ENCODE measurements at regions not wholly inside any gene's neighbourhood (a gene's known extent, or its start where the extent isn't known, plus 50 kb on each side); places are given as distances from the start of the nearest gene placed in this dataset.

GRCh38 chr2:66034467-66034866 lies 400.5 kb upstream of the MEIS1 start:
- Mint-ChIP-seq H3K4me1 (peaks cover 5% of the 10 kb centered on the region), H3K36me3 (ENCODE audit: low read depth) (no peaks in the 10 kb centered on the region), H3K27ac (ENCODE audit: unreplicated experiment) (no peak overlapping the region), H3K27me3 (ENCODE audit: low read depth) (no peaks in the 10 kb centered on the region), H3K4me3 (no peak overlapping the region), H3K9me3 (no peaks in the 10 kb centered on the region)
- TF ChIP-seq CTCF (conservative IDR thresholded peaks at IDR 0.05), result no peak
- DNase-seq (ENCODE audit: low read depth, low spot score), result no peak

GRCh38 chr2:66032226-66032775 lies 402.6 kb upstream of the MEIS1 start:
- no peaks in the 10 kb centered on the region for H3K36me3 Mint-ChIP-seq (ENCODE audit: low read depth)
- no peak for DNase-seq (ENCODE audit: low read depth, low spot score)
- no peak overlapping the region for H3K4me3 Mint-ChIP-seq
- H3K27ac Mint-ChIP-seq (ENCODE audit: unreplicated experiment), result no peak overlapping the region
- no peaks in the 10 kb centered on the region for H3K27me3 Mint-ChIP-seq (ENCODE audit: low read depth)
- TF ChIP-seq CTCF (conservative IDR thresholded peaks at IDR 0.05), result no peak
- peaks cover 3% of the 10 kb centered on the region for H3K9me3 Mint-ChIP-seq
- H3K4me1 Mint-ChIP-seq, result peaks cover 5% of the 10 kb centered on the region

GRCh38 chr2:66031236-66031635 lies 403.7 kb upstream of the MEIS1 start:
- Mint-ChIP-seq H3K27ac (ENCODE audit: unreplicated experiment) (no peak overlapping the region), H3K27me3 (ENCODE audit: low read depth) (no peaks in the 10 kb centered on the region), H3K4me1 (peaks cover 5% of the 10 kb centered on the region), H3K4me3 (no peak overlapping the region), H3K36me3 (ENCODE audit: low read depth) (no peaks in the 10 kb centered on the region), H3K9me3 (peaks cover 3% of the 10 kb centered on the region)
- no peak for DNase-seq (ENCODE audit: low read depth, low spot score)
- no peak for TF ChIP-seq CTCF (conservative IDR thresholded peaks at IDR 0.05)

- peaks cover 5% of the 10 kb centered on the region for H3K4me1 Mint-ChIP-seq
- peak; percentile 52 for TF ChIP-seq CTCF (conservative IDR thresholded peaks at IDR 0.05)
Measured at GRCh38 chr2:66030553-66030952, 404.4 kb upstream of the MEIS1 start.

GRCh38 chr2:66024391-66024790 lies 410.5 kb upstream of the MEIS1 start:
- Mint-ChIP-seq H3K36me3 (ENCODE audit: low read depth) (peaks cover 2% of the 10 kb centered on the region), H3K9me3 (peaks cover 8% of the 10 kb centered on the region), H3K27ac (ENCODE audit: unreplicated experiment) (no peak overlapping the region), H3K27me3 (ENCODE audit: low read depth) (no peaks in the 10 kb centered on the region), H3K4me1 (peaks cover 5% of the 10 kb centered on the region), H3K4me3 (no peak overlapping the region)
- DNase-seq (ENCODE audit: low read depth, low spot score), result no peak
- no peak for TF ChIP-seq CTCF (conservative IDR thresholded peaks at IDR 0.05)

More at GRCh38 chr2:66030553-66030952, 404.4 kb upstream of the MEIS1 start:
- Mint-ChIP-seq H3K9me3 (peaks cover 3% of the 10 kb centered on the region), H3K36me3 (ENCODE audit: low read depth) (no peaks in the 10 kb centered on the region), H3K4me3 (no peak overlapping the region), H3K27ac (ENCODE audit: unreplicated experiment) (no peak overlapping the region), H3K27me3 (ENCODE audit: low read depth) (no peaks in the 10 kb centered on the region)
- no peak for DNase-seq (ENCODE audit: low read depth, low spot score)

Measured in neural crest cell (in vitro differentiated cells).